Neuron (in vitro differentiated cells): ENCODE measurements at regions not wholly inside any gene's neighbourhood (a gene's known extent, or its start where the extent isn't known, plus 50 kb on each side); places are given as distances from the start of the nearest gene placed in this dataset.
"Not testable (repeated sequence)": the region's sequence is repeated elsewhere in the genome, so short reads cannot be mapped to it uniquely, and the experiment has no call there.

ENCODE experiments used
- H2AFZ ChIP-seq: one replicate; pipeline ENCODE4 v1.6.1; 2013; ENCODE audit warnings: low read depth, mild to moderate bottlenecking, inconsistent platforms, low read length, moderate library complexity
- H3K27me3 ChIP-seq: one replicate; pipeline ENCODE4 v1.6.1; 2013; ENCODE audit warnings: low read length; ENCODE audit not compliant: insufficient read depth
- H3K36me3 ChIP-seq: one replicate; pipeline ENCODE4 v1.6.1; 2013; ENCODE audit warnings: low read length; ENCODE audit not compliant: insufficient read depth
- H3K4me1 ChIP-seq: one replicate; pipeline ENCODE4 v1.6.1; 2013; ENCODE audit warnings: low read length; ENCODE audit not compliant: insufficient read depth
- H3K4me3 ChIP-seq: 2 replicates; pipeline ENCODE4 v1.5.1; 2013; ENCODE audit warnings: mild to moderate bottlenecking, low read length, moderate library complexity
- H3K9me3 ChIP-seq: one replicate; pipeline ENCODE4 v1.6.1; 2013; ENCODE audit warnings: low read length

- Histone ChIP-seq H2AFZ (no peak overlapping the region), H3K27me3 (no peaks in the 10 kb centered on the region), H3K4me3 (no peak overlapping the region), H3K9me3 (no peaks in the 10 kb centered on the region), H3K36me3 (no peaks in the 10 kb centered on the region), H3K4me1 (no peaks in the 10 kb centered on the region)
Measured at GRCh38 chr7:138378741-138379559, 81.1 kb upstream of the TRIM24 start.

- H3K4me1 ChIP-seq = no peaks in the 10 kb centered on the region
- no peaks in the 10 kb centered on the region for H3K27me3 ChIP-seq
- no peak overlapping the region for H2AFZ ChIP-seq
- no peaks in the 10 kb centered on the region for H3K36me3 ChIP-seq
- H3K4me3 ChIP-seq = no peak overlapping the region
- no peaks in the 10 kb centered on the region for H3K9me3 ChIP-seq
Measured at GRCh38 chr7:138382862-138383565, 77.0 kb upstream of the TRIM24 start.

- Histone ChIP-seq H3K9me3 (no peaks in the 10 kb centered on the region), H3K4me3 (no peak overlapping the region), H2AFZ (no peak overlapping the region), H3K36me3 (no peaks in the 10 kb centered on the region), H3K27me3 (no peaks in the 10 kb centered on the region), H3K4me1 (no peaks in the 10 kb centered on the region)
Measured at GRCh38 chr7:138386821-138387220, 73.2 kb upstream of the TRIM24 start.

GRCh38 chr7:138387755-138388475 is 72.1 kb upstream of the TRIM24 start:
- H3K36me3 ChIP-seq = no peaks in the 10 kb centered on the region
- H2AFZ ChIP-seq = no peak overlapping the region
- H3K4me1 ChIP-seq = no peaks in the 10 kb centered on the region
- no peaks in the 10 kb centered on the region for H3K27me3 ChIP-seq
- H3K4me3 ChIP-seq = no peak overlapping the region
- no peaks in the 10 kb centered on the region for H3K9me3 ChIP-seq

GRCh38 chr7:138388673-138389491 is 71.2 kb upstream of the TRIM24 start:
- no peak overlapping the region for H2AFZ ChIP-seq
- H3K9me3 ChIP-seq = no peaks in the 10 kb centered on the region
- no peaks in the 10 kb centered on the region for H3K4me1 ChIP-seq
- H3K4me3 ChIP-seq = no peak overlapping the region
- H3K27me3 ChIP-seq = no peaks in the 10 kb centered on the region
- no peaks in the 10 kb centered on the region for H3K36me3 ChIP-seq

- Histone ChIP-seq H3K4me3 (no peak overlapping the region), H3K4me1 (peaks cover 11% of the 10 kb centered on the region), H3K36me3 (no peaks in the 10 kb centered on the region), H2AFZ (no peak overlapping the region), H3K9me3 (no peaks in the 10 kb centered on the region), H3K27me3 (no peaks in the 10 kb centered on the region)
Measured at GRCh38 chr7:138395763-138396162, 64.3 kb upstream of the TRIM24 start.

GRCh38 chr7:138396251-138397070 is 63.6 kb upstream of the TRIM24 start:
- Histone ChIP-seq H3K9me3 (no peaks in the 10 kb centered on the region), H2AFZ (no peak overlapping the region), H3K27me3 (no peaks in the 10 kb centered on the region), H3K4me3 (no peak overlapping the region), H3K36me3 (no peaks in the 10 kb centered on the region), H3K4me1 (peaks cover 11% of the 10 kb centered on the region)

GRCh38 chr7:138397071-138397433 is 63.0 kb upstream of the TRIM24 start:
- H3K4me1 ChIP-seq = peaks cover 11% of the 10 kb centered on the region
- H3K9me3 ChIP-seq, H3K27me3 ChIP-seq, H3K4me3 ChIP-seq, H3K36me3 ChIP-seq, H2AFZ ChIP-seq: not testable (repeated sequence)

GRCh38 chr7:138398857-138399256 is 61.2 kb upstream of the TRIM24 start:
- Histone ChIP-seq H3K27me3 (no peaks in the 10 kb centered on the region), H2AFZ (no peak overlapping the region), H3K9me3 (no peaks in the 10 kb centered on the region), H3K4me1 (peaks cover 11% of the 10 kb centered on the region), H3K4me3 (no peak overlapping the region), H3K36me3 (no peaks in the 10 kb centered on the region)

GRCh38 chr7:138400400-138400886 is 59.6 kb upstream of the TRIM24 start:
- H3K9me3 ChIP-seq = no peaks in the 10 kb centered on the region

GRCh38 chr7:138402749-138403148 is 57.3 kb upstream of the TRIM24 start:
- H3K36me3 ChIP-seq = no peaks in the 10 kb centered on the region
- H3K9me3 ChIP-seq = peaks cover 2% of the 10 kb centered on the region
- no peak overlapping the region for H3K4me3 ChIP-seq
- H3K4me1 ChIP-seq = no peaks in the 10 kb centered on the region
- H3K27me3 ChIP-seq = no peaks in the 10 kb centered on the region
- no peak overlapping the region for H2AFZ ChIP-seq

More at GRCh38 chr7:138400400-138400886, 59.6 kb upstream of the TRIM24 start:
- Histone ChIP-seq H3K4me1 (peaks cover 11% of the 10 kb centered on the region), H3K4me3 (no peak overlapping the region), H2AFZ (no peak overlapping the region), H3K36me3 (no peaks in the 10 kb centered on the region), H3K27me3 (no peaks in the 10 kb centered on the region)

GRCh38 chr7:138405496-138405895 is 54.6 kb upstream of the TRIM24 start:
- Histone ChIP-seq H2AFZ (no peak overlapping the region), H3K9me3 (peaks cover 2% of the 10 kb centered on the region), H3K36me3 (no peaks in the 10 kb centered on the region), H3K4me1 (no peaks in the 10 kb centered on the region), H3K27me3 (no peaks in the 10 kb centered on the region), H3K4me3 (no peak overlapping the region)
